OCI-LY1 (cell line): ENCODE measurements at regions not wholly inside any gene's neighbourhood (a gene's known extent, or its start where the extent isn't known, plus 50 kb on each side); places are given as distances from the start of the nearest gene placed in this dataset.

Experiments
- H2AFZ ChIP-seq: fragments of 200-600 bp; sonication (generic), shearing (Covaris generic); 2 replicates; pipeline ENCODE4 v1.6.0; 2014; ENCODE audit warnings: antibody characterized with exemption, mild to moderate bottlenecking, low read length
- H3F3A ChIP-seq: fragments of 200-600 bp; sonication (generic), shearing (Covaris generic); 2 replicates; pipeline ENCODE4 v1.6.0; 2014; ENCODE audit warnings: mild to moderate bottlenecking, antibody characterized with exemption, low read length, moderate library complexity; ENCODE audit not compliant: insufficient read depth
- H3K27ac ChIP-seq: fragments of 200-600 bp; sonication (generic); 2 replicates; pipeline ENCODE4 v1.5.1; 2014; ENCODE audit warnings: low read length, mixed run types, mild to moderate bottlenecking, low read depth; ENCODE audit not compliant: poor library complexity, severe bottlenecking
- H3K27me3 ChIP-seq: fragments of 200-600 bp; sonication (generic); 2 replicates; pipeline ENCODE4 v1.6.0; 2014; ENCODE audit warnings: antibody characterized with exemption, mild to moderate bottlenecking, low read length, moderate library complexity; ENCODE audit not compliant: insufficient read depth
- H3K36me3 ChIP-seq: fragments of 200-600 bp; sonication (generic); 2 replicates; pipeline ENCODE4 v1.6.1; 2014; ENCODE audit warnings: mild to moderate bottlenecking, antibody characterized with exemption, low read length, moderate library complexity, mixed read lengths; ENCODE audit not compliant: insufficient read depth
- H3K4me1 ChIP-seq: fragments of 200-600 bp; sonication (generic); 2 replicates; pipeline ENCODE4 v1.5.1; 2014; ENCODE audit warnings: mild to moderate bottlenecking, low read length, moderate library complexity; ENCODE audit not compliant: insufficient read depth, severe bottlenecking
- H3K4me2 ChIP-seq: fragments of 200-600 bp; sonication (generic), shearing (Covaris generic); 2 replicates; pipeline ENCODE4 v1.6.1; 2014; ENCODE audit warnings: low read length
- H3K4me3 ChIP-seq: fragments of 200-600 bp; sonication (generic); 2 replicates; pipeline ENCODE4 v1.5.1; 2014; ENCODE audit warnings: low read length, low read depth, mild to moderate bottlenecking, mixed read lengths; ENCODE audit not compliant: poor library complexity, severe bottlenecking
- H3K79me2 ChIP-seq: fragments of 200-600 bp; shearing (Covaris generic); 2 replicates; pipeline ENCODE4 v1.6.1; 2016; ENCODE audit warnings: mixed run types, low read length, mixed read lengths; ENCODE audit not compliant: insufficient read depth
- H3K9ac ChIP-seq: fragments of 200-600 bp; sonication (generic), shearing (Covaris generic); 2 replicates; pipeline ENCODE4 v1.6.1; 2014; ENCODE audit warnings: mild to moderate bottlenecking, low read length, mixed read lengths
- H3K9me2 ChIP-seq: fragments of 200-600 bp; sonication (generic), shearing (Covaris generic); 2 replicates; pipeline ENCODE4 v1.6.1; 2014; ENCODE audit warnings: low read depth, mild to moderate bottlenecking, low read length, mixed read lengths
- H3K9me3 ChIP-seq: fragments of 200-600 bp; shearing (Covaris generic); 2 replicates; pipeline ENCODE4 v1.6.1; 2014; ENCODE audit warnings: low read length, mixed read lengths
- H4K20me1 ChIP-seq: fragments of 200-600 bp; sonication (generic), shearing (Covaris generic); 2 replicates; pipeline ENCODE4 v1.6.0; 2016; ENCODE audit warnings: mild to moderate bottlenecking, low read length; ENCODE audit not compliant: insufficient read depth
- EZH2 ChIP-seq: fragments of 200-600 bp; sonication (generic), shearing (Covaris generic); IDR thresholded peaks from 2 replicates; pipeline ENCODE4 v1.8.0; 2017; ENCODE audit warnings: borderline replicate concordance, mixed run types, mild to moderate bottlenecking, antibody characterized with exemption, low read length, moderate library complexity, mixed read lengths
- TF ChIP-seq, protein P1 (sequence below): fragments of 200-600 bp; sonication (generic), shearing (Covaris generic); IDR thresholded peaks from 2 replicates; pipeline ENCODE4 v1.5.1; 2017; ENCODE audit warnings: mild to moderate bottlenecking, antibody characterized with exemption, low read length, moderate library complexity, mixed read lengths

DNA sequence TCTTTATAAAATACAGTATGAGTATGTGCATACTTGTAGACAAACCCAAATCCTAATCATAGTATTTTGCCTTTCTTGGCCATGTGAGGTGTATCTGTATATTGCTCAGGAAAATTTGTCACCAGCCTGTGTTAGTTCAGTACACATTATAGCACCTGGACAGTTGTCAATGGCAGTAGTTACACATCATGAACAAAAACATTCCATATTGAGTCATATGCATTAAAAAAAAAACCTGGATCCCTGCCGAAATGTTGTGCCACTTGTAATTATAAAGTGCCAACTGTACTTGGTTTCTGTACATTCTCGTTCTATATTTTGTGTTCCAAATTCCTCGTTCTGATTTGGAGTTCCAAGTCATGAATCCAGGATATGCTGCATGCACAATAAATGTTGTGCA is 410.4 kb downstream of the INHBA start:
- Histone ChIP-seq H4K20me1 (no peaks in the 10 kb centered on the region), H3F3A (no peaks in the 10 kb centered on the region), H3K9me3 (no peaks in the 10 kb centered on the region), H2AFZ (no peak overlapping the region), H3K9ac (no peak overlapping the region), H3K4me2 (no peak overlapping the region), H3K79me2 (no peaks in the 10 kb centered on the region), H3K4me3 (no peak overlapping the region), H3K27me3 (no peaks in the 10 kb centered on the region), H3K9me2 (no peaks in the 10 kb centered on the region), H3K4me1 (no peaks in the 10 kb centered on the region), H3K36me3 (no peaks in the 10 kb centered on the region), H3K27ac (no peak overlapping the region)
- TF ChIP-seq, protein P1, sequence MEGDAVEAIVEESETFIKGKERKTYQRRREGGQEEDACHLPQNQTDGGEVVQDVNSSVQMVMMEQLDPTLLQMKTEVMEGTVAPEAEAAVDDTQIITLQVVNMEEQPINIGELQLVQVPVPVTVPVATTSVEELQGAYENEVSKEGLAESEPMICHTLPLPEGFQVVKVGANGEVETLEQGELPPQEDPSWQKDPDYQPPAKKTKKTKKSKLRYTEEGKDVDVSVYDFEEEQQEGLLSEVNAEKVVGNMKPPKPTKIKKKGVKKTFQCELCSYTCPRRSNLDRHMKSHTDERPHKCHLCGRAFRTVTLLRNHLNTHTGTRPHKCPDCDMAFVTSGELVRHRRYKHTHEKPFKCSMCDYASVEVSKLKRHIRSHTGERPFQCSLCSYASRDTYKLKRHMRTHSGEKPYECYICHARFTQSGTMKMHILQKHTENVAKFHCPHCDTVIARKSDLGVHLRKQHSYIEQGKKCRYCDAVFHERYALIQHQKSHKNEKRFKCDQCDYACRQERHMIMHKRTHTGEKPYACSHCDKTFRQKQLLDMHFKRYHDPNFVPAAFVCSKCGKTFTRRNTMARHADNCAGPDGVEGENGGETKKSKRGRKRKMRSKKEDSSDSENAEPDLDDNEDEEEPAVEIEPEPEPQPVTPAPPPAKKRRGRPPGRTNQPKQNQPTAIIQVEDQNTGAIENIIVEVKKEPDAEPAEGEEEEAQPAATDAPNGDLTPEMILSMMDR = no peak
- no peak for TF ChIP-seq EZH2

DNA sequence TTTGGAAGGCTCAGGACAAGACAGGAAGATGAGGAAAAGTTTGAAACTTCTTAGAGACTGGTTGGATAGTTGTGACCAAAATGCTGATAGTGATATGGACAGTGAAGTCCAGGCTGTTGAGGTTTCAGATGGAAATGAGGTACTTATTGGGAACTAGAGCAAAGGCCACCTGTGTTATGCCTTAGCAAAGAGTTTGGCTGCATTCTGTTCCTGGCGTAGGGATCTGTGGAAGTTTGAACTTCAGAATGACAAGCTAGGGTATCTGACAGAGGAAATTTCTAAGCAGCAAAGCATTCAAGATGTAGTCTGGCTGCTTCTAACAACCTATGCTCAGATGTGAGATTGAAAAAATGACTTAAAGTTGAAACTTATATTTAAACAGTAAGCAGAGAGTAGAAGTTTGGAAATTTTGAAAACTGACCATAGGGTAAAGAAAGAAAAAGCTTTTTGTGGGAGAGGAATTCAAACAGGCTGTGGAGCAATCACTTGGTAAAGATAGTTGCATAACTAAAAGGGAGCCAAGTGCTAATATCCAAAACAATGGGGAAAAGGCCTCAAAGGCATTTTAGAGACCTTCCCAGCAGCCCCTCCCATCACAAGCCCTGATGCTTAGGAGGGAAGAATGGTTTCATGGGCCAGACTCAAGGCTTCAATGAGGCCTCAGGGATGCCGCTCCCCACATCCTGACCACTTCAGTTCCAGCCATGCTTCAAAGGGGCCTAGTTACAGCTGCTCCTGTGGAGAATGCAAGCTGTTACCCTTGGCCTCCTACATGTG is 415.1 kb downstream of the INHBA start:
- H3K9me2 ChIP-seq = no peaks in the 10 kb centered on the region
- H3K27ac ChIP-seq = no peak overlapping the region
- H3K4me1 ChIP-seq = no peaks in the 10 kb centered on the region
- no peak overlapping the region for H3K9ac ChIP-seq
- H3K4me3 ChIP-seq = no peak overlapping the region
- TF ChIP-seq, protein P1 = no peak
- TF ChIP-seq EZH2 = no peak
- no peak overlapping the region for H3K4me2 ChIP-seq
- no peaks in the 10 kb centered on the region for H3K36me3 ChIP-seq
- no peaks in the 10 kb centered on the region for H3F3A ChIP-seq
- no peak overlapping the region for H2AFZ ChIP-seq
- H3K79me2 ChIP-seq = no peaks in the 10 kb centered on the region
- H3K27me3 ChIP-seq = no peaks in the 10 kb centered on the region
- H4K20me1 ChIP-seq = no peaks in the 10 kb centered on the region
- no peaks in the 10 kb centered on the region for H3K9me3 ChIP-seq

GRCh38 chr7:41280491-41280890 is 422.4 kb downstream of the INHBA start:
- no peaks in the 10 kb centered on the region for H3K79me2 ChIP-seq
- H2AFZ ChIP-seq = no peak overlapping the region
- no peak overlapping the region for H3K9ac ChIP-seq
- no peak overlapping the region for H3K27ac ChIP-seq
- no peaks in the 10 kb centered on the region for H3K9me2 ChIP-seq
- no peaks in the 10 kb centered on the region for H4K20me1 ChIP-seq
- no peak overlapping the region for H3K4me2 ChIP-seq
- no peaks in the 10 kb centered on the region for H3K4me1 ChIP-seq
- no peak overlapping the region for H3K4me3 ChIP-seq
- no peaks in the 10 kb centered on the region for H3F3A ChIP-seq
- no peaks in the 10 kb centered on the region for H3K9me3 ChIP-seq
- H3K36me3 ChIP-seq = no peaks in the 10 kb centered on the region
- no peaks in the 10 kb centered on the region for H3K27me3 ChIP-seq
- no peak for TF ChIP-seq EZH2
- TF ChIP-seq, protein P1 = no peak
